Endometrium (tissue), 2 donors: ENCODE measurements at regions not wholly inside any gene's neighbourhood (a gene's known extent, or its start where the extent isn't known, plus 50 kb on each side); places are given as distances from the start of the nearest gene placed in this dataset.
"Not testable (repeated sequence)": the region's sequence is repeated elsewhere in the genome, so short reads cannot be mapped to it uniquely, and the experiment has no call there.

Experiments used
- FAIRE-seq: peaks from 2 replicates; lab custom pipeline; 2012; peaks lifted over from hg19 to GRCh38; lab: Jason Lieb, UNC
- donor health status: control.
- donor health status: control.

- no peak for FAIRE-seq
These were observed 120.2 kb upstream of the TMEM229A start for GRCh38 chr7:124152859-124153692.

GRCh38 chr7:124137664-124138063, 104.8 kb upstream of the TMEM229A start:
- FAIRE-seq: peak; percentile 29

- FAIRE-seq: no peak
These were observed 91.3 kb upstream of the TMEM229A start for GRCh38 chr7:124124201-124124600.

GRCh38 chr7:124120911-124121310, 88.0 kb upstream of the TMEM229A start:
- no peak for FAIRE-seq

- FAIRE-seq: no peak
These were observed 80.2 kb upstream of the TMEM229A start for GRCh38 chr7:124113045-124113444.

GRCh38 chr7:124106575-124106974, 73.7 kb upstream of the TMEM229A start:
- FAIRE-seq: no peak

- FAIRE-seq: no peak
These were observed 68.4 kb upstream of the TMEM229A start for GRCh38 chr7:124101173-124101768.

DNA sequence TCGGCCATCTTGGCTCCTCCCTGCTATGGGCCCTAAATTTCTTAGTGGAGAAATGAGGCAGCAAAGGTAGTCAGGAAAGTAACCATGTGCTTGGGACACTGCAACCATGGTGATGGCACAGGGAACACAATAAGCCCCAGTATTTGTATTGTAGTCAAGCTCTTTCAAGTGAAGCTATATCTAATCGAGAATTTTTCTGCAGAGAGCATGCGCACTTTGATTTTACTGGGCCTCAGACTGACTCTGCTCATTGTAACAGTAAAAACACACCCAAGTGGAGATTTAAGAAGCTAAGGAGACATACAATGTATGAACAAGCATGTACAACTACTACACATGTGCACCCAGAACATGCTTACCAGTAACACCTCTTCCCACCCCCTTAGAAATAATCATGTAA, 67.3 kb upstream of the TMEM229A start:
- FAIRE-seq: no peak

DNA sequence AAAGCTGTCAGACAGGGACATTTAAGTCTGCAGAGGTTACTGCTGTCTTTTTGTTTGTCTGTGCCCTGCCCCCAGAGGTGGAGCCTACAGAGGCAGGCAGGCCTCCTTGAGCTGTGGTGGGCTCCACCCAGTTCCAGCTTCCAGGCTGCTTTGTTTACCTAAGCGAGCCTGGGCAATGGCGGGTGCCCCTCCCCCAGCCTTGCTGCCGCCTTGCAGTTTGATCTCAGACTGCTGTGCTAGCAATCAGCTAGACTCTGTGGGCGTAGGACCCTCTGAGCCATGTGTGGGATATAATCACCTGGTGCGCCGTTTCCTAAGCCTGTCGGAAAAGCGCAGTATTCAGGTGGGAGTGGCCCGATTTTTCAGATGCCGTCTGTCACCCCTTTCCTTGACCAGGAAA, 66.7 kb upstream of the TMEM229A start:
- FAIRE-seq: not testable (repeated sequence)

DNA sequence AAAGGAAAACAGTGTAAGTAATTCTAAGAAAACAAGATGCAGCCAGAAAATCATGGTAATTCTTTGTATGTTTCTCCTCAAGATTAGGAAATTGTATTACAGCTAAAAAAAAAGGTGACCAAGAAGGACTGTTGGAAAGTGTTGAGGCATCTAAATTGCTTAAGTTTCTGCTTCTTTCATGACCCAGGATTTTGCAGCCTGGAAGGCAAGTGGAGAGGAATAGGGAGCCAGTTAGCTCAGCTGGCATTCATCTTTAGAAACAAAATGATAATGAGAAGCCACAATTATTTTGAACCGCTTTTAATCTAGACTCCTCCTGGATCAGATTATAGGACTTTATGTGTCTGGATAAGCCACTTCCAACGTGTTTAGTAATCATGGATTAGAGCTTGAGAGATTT, 56.8 kb upstream of the TMEM229A start:
- no peak for FAIRE-seq

GRCh38 chr7:124088590-124088989, 55.7 kb upstream of the TMEM229A start:
- FAIRE-seq: no peak

- FAIRE-seq: no peak
These were observed 54.0 kb upstream of the TMEM229A start for GRCh38 chr7:124086843-124087242.

DNA sequence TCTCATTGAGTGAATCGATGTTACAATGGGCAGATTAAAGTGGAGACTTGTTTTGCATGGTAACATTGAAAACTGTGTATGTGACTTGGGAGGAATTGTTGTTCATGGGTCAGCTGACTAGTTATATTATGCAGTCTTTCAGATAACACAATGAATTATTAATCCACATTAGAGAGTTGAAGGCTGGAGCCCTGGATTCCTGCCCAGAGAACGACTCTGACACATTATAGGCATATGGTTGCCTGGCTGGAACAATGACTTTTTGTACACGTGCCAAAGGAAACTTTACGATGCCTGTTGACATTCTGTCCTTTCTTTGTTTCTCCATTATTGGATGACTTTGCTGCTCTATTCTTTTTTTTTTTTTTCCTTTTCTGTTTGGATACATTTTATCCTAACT, 52.3 kb upstream of the TMEM229A start:
- peak; percentile 70 for FAIRE-seq

- FAIRE-seq: peak; percentile 79
These were observed 51.2 kb upstream of the TMEM229A start for GRCh38 chr7:124084024-124084423.
